ENCODE measurements at regions not wholly inside any gene's neighbourhood (a gene's known extent, or its start where the extent isn't known, plus 50 kb on each side); places are given as distances from the start of the nearest gene placed in this dataset.

DNA sequence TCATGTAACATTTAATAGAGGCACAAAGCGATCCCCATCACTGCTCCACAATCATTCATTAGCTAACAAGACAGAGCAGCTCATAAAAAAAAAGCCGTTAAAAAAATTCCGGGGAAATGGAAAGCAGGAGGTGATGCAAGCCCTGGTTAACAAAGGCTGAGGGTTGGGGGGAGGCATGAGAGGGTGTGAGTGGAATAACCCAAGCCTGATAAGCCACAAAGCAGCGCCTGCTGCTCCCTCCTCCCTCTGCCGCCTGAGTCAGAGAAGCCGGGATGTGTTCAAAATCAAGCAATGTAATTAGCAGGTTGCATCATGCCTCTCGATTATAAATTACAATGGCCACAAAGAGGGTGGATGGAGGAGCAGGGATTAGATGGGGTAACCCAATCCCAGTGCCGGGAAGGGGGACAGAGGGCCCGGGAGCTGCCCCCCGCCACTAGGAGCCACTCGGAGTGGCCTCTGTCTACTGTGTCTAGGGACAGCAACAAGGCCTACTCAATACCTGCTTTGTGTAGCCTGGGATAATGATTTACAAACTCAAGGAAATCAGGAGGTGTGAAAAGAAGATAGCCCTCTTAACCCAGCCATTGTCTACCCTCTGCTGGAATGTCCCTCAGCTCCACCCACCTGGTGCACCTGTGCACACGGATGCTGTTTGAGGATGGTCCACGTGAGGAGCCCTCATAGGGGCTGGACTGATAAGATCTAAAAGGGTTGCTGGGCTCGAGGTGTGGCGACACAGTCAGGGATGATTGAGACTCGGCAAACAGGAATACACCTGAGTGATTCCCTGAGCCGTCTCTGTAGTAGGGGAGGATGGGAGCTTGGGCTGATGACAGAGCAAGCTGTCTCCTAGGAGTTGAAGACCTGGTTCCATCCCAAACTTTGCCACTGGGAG, 156.9 kb downstream of the VEGFA start (continued):
- TF ChIP-seq THYN1 (CRISPR knock-in tag; IDR thresholded peaks at IDR 0.05; ENCODE audit: borderline replicate concordance, low read depth) = no peak; the same call in 1 of the 2 replicates
- TF ChIP-seq ZNF276 (CRISPR knock-in tag; IDR thresholded peaks at IDR 0.05; ENCODE audit: low read depth) = no peak
- no peak for TF ChIP-seq FIP1L1 (IDR thresholded peaks at IDR 0.05; ENCODE audit: borderline replicate concordance, insufficient read depth, low read depth, low read length)
- no peak for TF ChIP-seq ZSCAN29 (CRISPR knock-in tag; conservative IDR thresholded peaks at IDR 0.05)
- TF ChIP-seq ZNF432 (CRISPR knock-in tag; IDR thresholded peaks at IDR 0.05; ENCODE audit: borderline replicate concordance) = no peak
- TF ChIP-seq, protein P1, sequence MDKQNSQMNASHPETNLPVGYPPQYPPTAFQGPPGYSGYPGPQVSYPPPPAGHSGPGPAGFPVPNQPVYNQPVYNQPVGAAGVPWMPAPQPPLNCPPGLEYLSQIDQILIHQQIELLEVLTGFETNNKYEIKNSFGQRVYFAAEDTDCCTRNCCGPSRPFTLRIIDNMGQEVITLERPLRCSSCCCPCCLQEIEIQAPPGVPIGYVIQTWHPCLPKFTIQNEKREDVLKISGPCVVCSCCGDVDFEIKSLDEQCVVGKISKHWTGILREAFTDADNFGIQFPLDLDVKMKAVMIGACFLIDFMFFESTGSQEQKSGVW (CRISPR knock-in tag; IDR thresholded peaks at IDR 0.05; ENCODE audit: borderline replicate concordance) = 0 out of 2 replicates have a peak, but pooled peaks have one; percentile 44
- TF ChIP-seq SKI (IDR thresholded peaks at IDR 0.05; ENCODE audit: partially characterized antibody) = peak; percentile 41
- TF ChIP-seq HCFC1 (IDR thresholded peaks at IDR 0.05; ENCODE audit: low read depth, low read length) = no peak
- no peak for TF ChIP-seq NR3C1 (CRISPR knock-in tag; IDR thresholded peaks at IDR 0.05)
- no peak for TF ChIP-seq ZNF235 (CRISPR knock-in tag; IDR thresholded peaks at IDR 0.05; ENCODE audit: borderline replicate concordance)
- TF ChIP-seq ZNF350 (CRISPR knock-in tag; IDR thresholded peaks at IDR 0.05; ENCODE audit: borderline replicate concordance, low read depth) = peak; percentile 95
- TF ChIP-seq, protein P2, sequence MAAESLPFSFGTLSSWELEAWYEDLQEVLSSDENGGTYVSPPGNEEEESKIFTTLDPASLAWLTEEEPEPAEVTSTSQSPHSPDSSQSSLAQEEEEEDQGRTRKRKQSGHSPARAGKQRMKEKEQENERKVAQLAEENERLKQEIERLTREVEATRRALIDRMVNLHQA (CRISPR knock-in tag; IDR thresholded peaks at IDR 0.05) = no peak; the same call in 1 of the 2 replicates
- TF ChIP-seq ERF (CRISPR knock-in tag; IDR thresholded peaks at IDR 0.05) = peak; percentile 63
- no peak for TF ChIP-seq ZNF784 (CRISPR knock-in tag; IDR thresholded peaks at IDR 0.05; ENCODE audit: borderline replicate concordance)
- no peak; the same call in 1 of the 2 replicates for TF ChIP-seq POGZ (CRISPR knock-in tag; IDR thresholded peaks at IDR 0.05)
- peak; percentile 82 for TF ChIP-seq HHEX (CRISPR knock-in tag; IDR thresholded peaks at IDR 0.05)
- TF ChIP-seq ZNF34 (CRISPR knock-in tag; IDR thresholded peaks at IDR 0.05; ENCODE audit: borderline replicate concordance) = no peak; the same call in 1 of the 2 replicates
- TF ChIP-seq ASH2L (IDR thresholded peaks at IDR 0.05; ENCODE audit: insufficient read length, low read depth, low read length) = peak; percentile 89
- TF ChIP-seq CHCHD3 (CRISPR knock-in tag; IDR thresholded peaks at IDR 0.05) = no peak
- peak; percentile 87; the same call in 1 of the 2 replicates for TF ChIP-seq MYPOP (CRISPR knock-in tag; IDR thresholded peaks at IDR 0.05)
- TF ChIP-seq CEBPB (IDR thresholded peaks at IDR 0.05; ENCODE audit: borderline replicate concordance, low read depth, low read length) = peak; percentile 88
- TF ChIP-seq, protein P3, sequence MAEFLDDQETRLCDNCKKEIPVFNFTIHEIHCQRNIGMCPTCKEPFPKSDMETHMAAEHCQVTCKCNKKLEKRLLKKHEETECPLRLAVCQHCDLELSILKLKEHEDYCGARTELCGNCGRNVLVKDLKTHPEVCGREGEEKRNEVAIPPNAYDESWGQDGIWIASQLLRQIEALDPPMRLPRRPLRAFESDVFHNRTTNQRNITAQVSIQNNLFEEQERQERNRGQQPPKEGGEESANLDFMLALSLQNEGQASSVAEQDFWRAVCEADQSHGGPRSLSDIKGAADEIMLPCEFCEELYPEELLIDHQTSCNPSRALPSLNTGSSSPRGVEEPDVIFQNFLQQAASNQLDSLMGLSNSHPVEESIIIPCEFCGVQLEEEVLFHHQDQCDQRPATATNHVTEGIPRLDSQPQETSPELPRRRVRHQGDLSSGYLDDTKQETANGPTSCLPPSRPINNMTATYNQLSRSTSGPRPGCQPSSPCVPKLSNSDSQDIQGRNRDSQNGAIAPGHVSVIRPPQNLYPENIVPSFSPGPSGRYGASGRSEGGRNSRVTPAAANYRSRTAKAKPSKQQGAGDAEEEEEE (CRISPR knock-in tag; IDR thresholded peaks at IDR 0.05; ENCODE audit: borderline replicate concordance) = no peak; the same call in 1 of the 2 replicates
